Fibroblast of lung (primary cell): ENCODE measurements at regions not wholly inside any gene's neighbourhood (a gene's known extent, or its start where the extent isn't known, plus 50 kb on each side); places are given as distances from the start of the nearest gene placed in this dataset.

Experiments used
- DNase-seq, 2 donors: peaks; one replicate each; pipeline versions ENCODE4 v3.0.0 to v3.0.0-alpha.2; 2010; ENCODE audit warnings: low read depth in 2 of 2
- H2AFZ ChIP-seq: 2 replicates; pipeline ENCODE4 v1.5.1; 2012; ENCODE audit warnings: low read length, control low read depth, inconsistent platforms
- H3K27ac ChIP-seq: 2 replicates; pipeline ENCODE4 v1.5.1; 2011; ENCODE audit warnings: low read length, control low read depth; ENCODE audit not compliant: insufficient read depth
- H3K27me3 ChIP-seq: 2 replicates; pipeline ENCODE4 v1.5.1; 2011; ENCODE audit warnings: mild to moderate bottlenecking, low read length; ENCODE audit not compliant: control insufficient read depth, insufficient read depth
- H3K36me3 ChIP-seq: 2 replicates; pipeline ENCODE4 v1.5.1; 2011; ENCODE audit warnings: low read length; ENCODE audit not compliant: control insufficient read depth, insufficient read depth
- H3K4me1 ChIP-seq: 2 replicates; pipeline ENCODE4 v1.5.1; 2011; ENCODE audit warnings: low read length; ENCODE audit not compliant: control insufficient read depth, insufficient read depth; ENCODE audit errors: extremely low read depth
- H3K4me2 ChIP-seq: 2 replicates; pipeline ENCODE4 v1.5.1; 2011; ENCODE audit warnings: low read length, control low read depth; ENCODE audit not compliant: insufficient read depth; ENCODE audit errors: extremely low read depth
- H3K4me3 ChIP-seq, 4 experiments: fragments of 200-600 bp in 1 of 4; sonication (generic) in 1 of 4; replicated peaks in 1 of 4; 2 replicates each; pipeline ENCODE4 v1.5.1; 2011 to 2016; ENCODE audit warnings: low read length in 4 of 4, low read depth in 3 of 4, mild to moderate bottlenecking in 3 of 4, control low read depth in 2 of 4, inconsistent platforms in 1 of 4, mixed read lengths in 1 of 4; ENCODE audit not compliant: insufficient read depth in 1 of 4; ENCODE audit errors: control extremely low read depth in 1 of 4
- H3K79me2 ChIP-seq: 2 replicates; pipeline ENCODE4 v1.5.1; 2012; ENCODE audit warnings: mild to moderate bottlenecking, low read length, inconsistent platforms; ENCODE audit not compliant: control insufficient read depth, insufficient read depth
- H3K9ac ChIP-seq: 2 replicates; pipeline ENCODE4 v1.5.1; 2011; ENCODE audit warnings: mild to moderate bottlenecking, low read length, control low read depth; ENCODE audit not compliant: insufficient read depth
- H3K9me3 ChIP-seq: 2 replicates; pipeline ENCODE4 v1.5.1; 2012; ENCODE audit warnings: low read depth, low read length; ENCODE audit not compliant: control insufficient read depth, insufficient read depth
- H4K20me1 ChIP-seq: 2 replicates; pipeline ENCODE4 v1.5.1; 2011; ENCODE audit warnings: low read length; ENCODE audit not compliant: control insufficient read depth, insufficient read depth; ENCODE audit errors: extremely low read depth
- EZH2 ChIP-seq: IDR thresholded peaks from 2 replicates; pipeline ENCODE4 v1.5.1; 2012; ENCODE audit warnings: low read length, control low read depth, mild to moderate bottlenecking; ENCODE audit errors: missing control alignments
- TF ChIP-seq, protein P1 (sequence below), 2 donors: IDR thresholded peaks in 1 of 2; conservative IDR thresholded peaks in 1 of 2; 1 replicate in 1 of 2; 2 replicates in 1 of 2; pipeline ENCODE4 v1.5.1; 2011 to 2012; ENCODE audit warnings: low read length in 2 of 2, control low read depth in 1 of 2, inconsistent platforms in 1 of 2, low read depth in 1 of 2, mild to moderate bottlenecking in 1 of 2

DNA sequence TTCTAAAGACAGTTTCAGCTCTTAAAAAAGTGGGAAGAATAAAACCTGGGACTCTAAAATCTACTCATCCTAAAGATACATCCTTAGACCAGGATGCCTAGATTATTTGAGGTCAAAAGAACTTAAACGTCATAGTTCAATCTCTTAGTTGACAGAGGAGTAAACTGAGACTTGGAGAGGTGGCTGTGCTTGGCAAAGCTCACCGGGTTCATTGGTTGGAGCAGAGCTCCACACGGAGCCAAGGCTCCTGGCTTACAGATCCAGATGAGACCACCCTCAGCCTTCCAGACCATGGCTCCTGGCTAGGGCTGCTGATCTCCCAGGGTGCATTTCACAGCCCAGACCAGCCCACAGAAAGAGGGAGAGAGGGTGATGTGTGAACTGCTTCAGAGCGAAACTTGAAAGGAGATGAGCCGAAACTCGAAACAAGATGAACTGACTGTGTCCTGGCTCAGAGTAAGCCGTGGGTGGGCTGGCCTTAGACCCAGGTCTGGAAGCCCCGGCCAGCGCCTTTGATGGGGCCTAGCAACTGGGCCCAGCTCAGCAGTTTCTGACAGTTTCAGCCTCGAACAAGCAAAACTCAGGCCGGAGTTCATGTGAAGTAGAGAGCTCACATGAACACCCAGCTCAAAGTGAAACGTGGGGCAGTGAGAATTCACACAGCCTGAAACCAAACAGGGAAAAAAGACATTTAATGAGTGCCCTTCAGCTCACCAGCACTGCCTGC is 1044.8 kb downstream of the BCL11B start:
- H3K4me2 ChIP-seq, result no peak overlapping the region
- no peak overlapping the region for H3K27ac ChIP-seq
- H3K9me3 ChIP-seq, result no peaks in the 10 kb centered on the region
- no peak overlapping the region for H3K4me3 ChIP-seq
- no peaks in the 10 kb centered on the region for H4K20me1 ChIP-seq
- H3K4me1 ChIP-seq, result no peaks in the 10 kb centered on the region
- H2AFZ ChIP-seq, result no peak overlapping the region
- H3K79me2 ChIP-seq, result no peaks in the 10 kb centered on the region
- H3K9ac ChIP-seq, result no peak overlapping the region
- TF ChIP-seq, protein P1, sequence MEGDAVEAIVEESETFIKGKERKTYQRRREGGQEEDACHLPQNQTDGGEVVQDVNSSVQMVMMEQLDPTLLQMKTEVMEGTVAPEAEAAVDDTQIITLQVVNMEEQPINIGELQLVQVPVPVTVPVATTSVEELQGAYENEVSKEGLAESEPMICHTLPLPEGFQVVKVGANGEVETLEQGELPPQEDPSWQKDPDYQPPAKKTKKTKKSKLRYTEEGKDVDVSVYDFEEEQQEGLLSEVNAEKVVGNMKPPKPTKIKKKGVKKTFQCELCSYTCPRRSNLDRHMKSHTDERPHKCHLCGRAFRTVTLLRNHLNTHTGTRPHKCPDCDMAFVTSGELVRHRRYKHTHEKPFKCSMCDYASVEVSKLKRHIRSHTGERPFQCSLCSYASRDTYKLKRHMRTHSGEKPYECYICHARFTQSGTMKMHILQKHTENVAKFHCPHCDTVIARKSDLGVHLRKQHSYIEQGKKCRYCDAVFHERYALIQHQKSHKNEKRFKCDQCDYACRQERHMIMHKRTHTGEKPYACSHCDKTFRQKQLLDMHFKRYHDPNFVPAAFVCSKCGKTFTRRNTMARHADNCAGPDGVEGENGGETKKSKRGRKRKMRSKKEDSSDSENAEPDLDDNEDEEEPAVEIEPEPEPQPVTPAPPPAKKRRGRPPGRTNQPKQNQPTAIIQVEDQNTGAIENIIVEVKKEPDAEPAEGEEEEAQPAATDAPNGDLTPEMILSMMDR (conservative IDR thresholded peaks at IDR 0.05 in 1 of 2, IDR thresholded peaks at IDR 0.05 in 1 of 2; ENCODE audit: low read depth in 1 of 2, low read length in 2 of 2), result no peak
- TF ChIP-seq EZH2, result no peak
- no peaks in the 10 kb centered on the region for H3K36me3 ChIP-seq
- no peak for DNase-seq
- H3K27me3 ChIP-seq, result no peaks in the 10 kb centered on the region

DNA sequence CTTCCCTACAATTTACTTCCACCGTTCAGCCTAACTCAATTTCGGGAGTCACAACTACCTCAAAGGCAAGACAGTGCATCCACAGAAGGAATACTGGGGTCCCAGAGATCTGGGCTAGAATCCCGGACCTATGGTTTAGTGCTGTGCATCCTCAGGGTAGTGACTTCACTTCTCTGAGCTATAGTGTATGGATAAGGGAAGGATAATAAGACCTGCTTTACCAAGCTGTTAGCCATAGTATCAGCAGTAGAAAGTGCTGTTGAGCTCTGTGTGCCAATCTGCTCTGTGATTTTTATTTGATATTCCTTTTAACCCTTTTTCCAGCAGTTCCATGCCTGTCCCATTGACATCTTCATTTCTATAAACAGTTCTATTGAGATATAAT is 1044.3 kb downstream of the BCL11B start:
- Histone ChIP-seq H3K27me3 (no peaks in the 10 kb centered on the region), H2AFZ (no peak overlapping the region), H3K4me3 (no peak overlapping the region), H3K27ac (no peak overlapping the region), H3K9ac (no peak overlapping the region), H3K79me2 (no peaks in the 10 kb centered on the region), H4K20me1 (no peaks in the 10 kb centered on the region), H3K4me2 (no peak overlapping the region), H3K36me3 (no peaks in the 10 kb centered on the region), H3K4me1 (no peaks in the 10 kb centered on the region), H3K9me3 (no peaks in the 10 kb centered on the region)
- no peak for DNase-seq
- no peak for TF ChIP-seq EZH2
- TF ChIP-seq, protein P1 (conservative IDR thresholded peaks at IDR 0.05 in 1 of 2, IDR thresholded peaks at IDR 0.05 in 1 of 2; ENCODE audit: low read depth in 1 of 2, low read length in 2 of 2), result no peak

DNA sequence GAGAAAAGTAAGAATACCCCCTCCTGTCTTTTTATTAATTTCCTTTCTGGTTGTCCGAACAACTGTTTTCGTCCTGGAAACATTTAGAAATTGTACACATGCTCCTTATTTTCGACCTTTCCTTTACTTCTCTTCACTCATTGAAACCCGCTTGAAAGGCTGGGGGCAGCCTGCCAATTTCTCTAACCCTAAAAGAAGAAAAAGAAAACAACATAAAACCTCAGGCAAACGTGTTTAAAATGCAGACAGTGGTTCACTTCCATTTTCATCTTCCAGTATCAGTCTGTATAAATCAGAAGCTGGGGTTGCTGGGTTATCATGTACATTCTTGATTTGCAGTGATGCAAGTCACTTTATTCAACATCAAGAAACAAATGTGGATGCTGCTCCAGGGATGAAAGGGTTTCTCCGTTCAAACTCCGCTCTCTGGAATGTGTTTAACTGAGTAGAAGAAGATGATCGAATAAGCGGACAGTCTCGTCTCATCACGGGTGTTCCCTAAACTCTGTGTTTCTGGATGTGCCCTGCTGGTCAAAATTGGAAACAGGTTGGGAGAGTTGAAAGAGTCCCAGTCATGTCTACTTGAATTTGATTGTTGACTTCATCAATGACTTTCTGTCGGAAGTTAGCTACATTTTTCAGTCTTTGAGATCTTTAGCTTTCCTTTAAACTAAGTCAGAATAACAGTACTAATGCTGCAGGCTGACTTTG is 1042.2 kb downstream of the BCL11B start:
- no peak for TF ChIP-seq EZH2
- TF ChIP-seq, protein P1 (conservative IDR thresholded peaks at IDR 0.05 in 1 of 2, IDR thresholded peaks at IDR 0.05 in 1 of 2; ENCODE audit: low read depth in 1 of 2, low read length in 2 of 2), result no peak
- Histone ChIP-seq H3K9ac (no peak overlapping the region), H3K36me3 (no peaks in the 10 kb centered on the region), H2AFZ (no peak overlapping the region), H3K9me3 (no peaks in the 10 kb centered on the region), H3K27ac (no peak overlapping the region), H3K27me3 (no peaks in the 10 kb centered on the region), H3K79me2 (no peaks in the 10 kb centered on the region), H3K4me2 (no peak overlapping the region), H4K20me1 (no peaks in the 10 kb centered on the region), H3K4me3 (no peak overlapping the region), H3K4me1 (no peaks in the 10 kb centered on the region)
- peak in 1 of 2 donors; percentile 5 for DNase-seq
